Activated CD8-positive, alpha-beta T cell treated with anti-CD3 and anti-CD28 coated beads, Interleukin-2, amount 10 ng/mL, durations not matched to agents 7 days and 5 days (primary cell): ENCODE measurements at regions not wholly inside any gene's neighbourhood (a gene's known extent, or its start where the extent isn't known, plus 50 kb on each side); places are given as distances from the start of the nearest gene placed in this dataset.
A peak's percentile ranks its signal among the peaks of the same experiment; 100 is the strongest.

ENCODE experiments used
- ATAC-seq: fragments of 150-1000 bp; cut with Tn5 transposase; one replicate; pipeline ENCODE4 v1.10.0; 2021; ENCODE audit warnings: moderate library complexity
- CTCF ChIA-PET: fragments of 350-600 bp; sonication (Branson Sonifier 250); formaldehyde crosslinking; loops from one replicate; lab custom pipeline; 2021; ENCODE audit warnings: antibody characterized with exemption; lab: Charles Lee
- POLR2A ChIA-PET: fragments of 350-600 bp; sonication (Branson Sonifier 250); formaldehyde crosslinking; loops from one replicate; lab custom pipeline; 2021; ENCODE audit warnings: antibody characterized with exemption; lab: Charles Lee
- DNase-seq: peaks from one replicate; pipeline ENCODE4 v3.0.0-alpha.2; 2020
- H3K27ac Mint-ChIP-seq: one replicate; pipeline ENCODE4 v1.8.0; 2021; ENCODE audit warnings: mild to moderate bottlenecking, mixed read lengths
- H3K27me3 Mint-ChIP-seq: one replicate; pipeline ENCODE4 v1.8.0; 2021; ENCODE audit warnings: low read depth, mixed read lengths
- H3K36me3 Mint-ChIP-seq: one replicate; pipeline ENCODE4 v1.8.0; 2021; ENCODE audit warnings: low read depth, mixed read lengths
- H3K4me1 Mint-ChIP-seq: one replicate; pipeline ENCODE4 v1.8.0; 2021; ENCODE audit warnings: low read depth, mixed read lengths
- H3K4me3 Mint-ChIP-seq: one replicate; pipeline ENCODE4 v1.8.0; 2021; ENCODE audit warnings: mild to moderate bottlenecking, mixed read lengths
- H3K9me3 Mint-ChIP-seq: one replicate; pipeline ENCODE4 v1.8.0; 2022; ENCODE audit warnings: mixed read lengths; ENCODE audit not compliant: insufficient read depth

DNA sequence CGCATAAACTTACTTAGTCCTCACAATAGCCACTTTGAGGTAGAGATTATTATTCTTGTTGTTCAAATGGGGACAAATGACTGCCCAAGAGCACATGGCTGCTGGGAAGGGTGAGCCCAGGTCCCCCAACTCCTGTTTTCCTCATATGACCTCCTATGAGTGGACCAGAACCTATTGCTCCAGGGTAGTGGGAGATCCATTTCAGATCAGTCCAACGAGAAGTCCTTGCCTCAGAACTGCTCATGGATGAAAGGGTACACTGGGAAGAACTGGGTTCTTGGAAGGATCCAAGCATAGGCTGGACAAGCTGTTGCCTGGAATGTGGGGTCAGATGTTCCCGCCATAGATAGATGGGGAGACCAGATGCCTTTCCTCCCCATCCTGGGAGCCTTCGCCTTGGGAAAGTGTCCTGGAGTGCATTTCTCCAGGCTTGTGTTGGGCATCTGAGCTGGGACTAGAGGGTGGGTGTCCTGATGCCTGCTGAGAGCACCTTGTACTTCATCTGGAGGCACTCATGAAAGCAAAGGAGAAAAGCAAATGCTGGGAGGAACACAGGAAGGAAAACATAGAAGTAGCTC lies 146.3 kb upstream of the B3GAT1 start:
- H3K4me3 Mint-ChIP-seq = no peak overlapping the region
- no peaks in the 10 kb centered on the region for H3K9me3 Mint-ChIP-seq
- peak; percentile 5 for DNase-seq
- no peaks in the 10 kb centered on the region for H3K36me3 Mint-ChIP-seq
- CTCF ChIA-PET = no interaction called here
- H3K27ac Mint-ChIP-seq = no peak overlapping the region
- no peaks in the 10 kb centered on the region for H3K4me1 Mint-ChIP-seq
- peaks cover 4% of the 10 kb centered on the region for H3K27me3 Mint-ChIP-seq
- POLR2A ChIA-PET = no interaction called here
- no peak for ATAC-seq

GRCh38 chr11:134557571-134558257 lies 145.7 kb upstream of the B3GAT1 start:
- Mint-ChIP-seq H3K9me3 (no peaks in the 10 kb centered on the region), H3K27me3 (peaks cover 4% of the 10 kb centered on the region), H3K4me1 (no peaks in the 10 kb centered on the region), H3K4me3 (no peak overlapping the region), H3K36me3 (no peaks in the 10 kb centered on the region), H3K27ac (no peak overlapping the region)
- ChIA-PET CTCF (no interaction called here), POLR2A (no interaction called here)
- DNase-seq (peak; percentile 12), ATAC-seq (no peak)

DNA sequence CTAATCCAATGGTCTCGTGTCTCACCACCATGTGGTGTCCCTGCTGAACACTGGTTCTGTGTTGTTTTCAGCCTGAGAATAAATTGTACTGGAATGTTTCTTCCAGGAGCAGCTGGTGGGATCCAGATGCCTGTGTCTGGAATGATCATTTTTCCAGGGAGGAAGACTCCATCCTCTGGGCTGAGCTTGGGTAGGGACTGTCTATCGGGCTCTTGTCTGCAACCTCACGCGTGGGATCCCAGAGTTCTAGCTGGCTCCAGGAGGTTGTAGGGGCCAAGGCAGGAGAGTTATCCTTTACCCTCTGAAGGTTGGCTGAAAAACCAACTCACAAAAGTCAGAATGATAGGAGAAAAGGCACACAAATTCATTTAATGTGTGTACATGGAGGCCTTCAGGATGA lies 144.1 kb upstream of the B3GAT1 start:
- CTCF ChIA-PET = no interaction called here
- ATAC-seq = no peak
- DNase-seq = peak; percentile 4

GRCh38 chr11:134555510-134555909 lies 143.5 kb upstream of the B3GAT1 start:
- ChIA-PET POLR2A (no interaction called here), CTCF (no interaction called here)
- H3K4me1 Mint-ChIP-seq = no peaks in the 10 kb centered on the region
- H3K4me3 Mint-ChIP-seq = no peak overlapping the region
- H3K9me3 Mint-ChIP-seq = no peaks in the 10 kb centered on the region
- ATAC-seq (no peak), DNase-seq (peak; percentile 1)
- H3K27ac Mint-ChIP-seq = no peak overlapping the region
- no peaks in the 10 kb centered on the region for H3K36me3 Mint-ChIP-seq
- H3K27me3 Mint-ChIP-seq = peaks cover 10% of the 10 kb centered on the region

More for the DNA sequence above, 144.1 kb upstream of the B3GAT1 start:
- POLR2A ChIA-PET = no interaction called here
- Mint-ChIP-seq H3K27me3 (peaks cover 6% of the 10 kb centered on the region), H3K9me3 (no peaks in the 10 kb centered on the region), H3K27ac (no peak overlapping the region), H3K4me3 (no peak overlapping the region), H3K36me3 (no peaks in the 10 kb centered on the region), H3K4me1 (no peaks in the 10 kb centered on the region)

- Mint-ChIP-seq H3K27ac (no peak overlapping the region), H3K36me3 (no peaks in the 10 kb centered on the region), H3K9me3 (no peaks in the 10 kb centered on the region), H3K4me1 (no peaks in the 10 kb centered on the region), H3K4me3 (no peak overlapping the region), H3K27me3 (peaks cover 13% of the 10 kb centered on the region)
- DNase-seq (peak; percentile 8), ATAC-seq (no peak)
- CTCF ChIA-PET = no interaction called here
- POLR2A ChIA-PET = no interaction called here
Measured at GRCh38 chr11:134554861-134555260, 142.8 kb upstream of the B3GAT1 start.

DNA sequence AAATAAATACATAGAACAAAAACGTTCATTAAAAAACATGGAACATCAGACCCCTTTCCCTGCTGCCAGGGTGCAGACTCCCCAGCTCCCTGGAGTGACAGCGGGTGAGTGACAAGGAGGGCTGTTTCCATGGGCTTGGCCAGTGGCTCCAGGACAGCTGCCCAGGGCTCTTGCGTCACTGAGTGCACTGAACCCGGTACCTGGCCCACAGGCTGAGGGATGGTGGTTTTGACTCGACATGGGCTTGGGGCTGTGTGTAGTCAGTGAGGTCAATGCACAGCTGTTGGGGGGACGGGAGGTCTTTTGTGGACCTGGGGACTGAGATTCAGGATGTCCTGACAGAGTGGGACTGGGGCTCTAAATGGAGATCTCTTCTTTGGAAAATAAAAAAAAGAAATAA lies 142.1 kb upstream of the B3GAT1 start:
- ChIA-PET CTCF (no interaction called here), POLR2A (no interaction called here)
- H3K4me1 Mint-ChIP-seq = no peaks in the 10 kb centered on the region
- H3K27ac Mint-ChIP-seq = no peak overlapping the region
- peak; percentile 9 for DNase-seq
- no peaks in the 10 kb centered on the region for H3K9me3 Mint-ChIP-seq
- H3K36me3 Mint-ChIP-seq = no peaks in the 10 kb centered on the region
- peaks cover 15% of the 10 kb centered on the region for H3K27me3 Mint-ChIP-seq
- ATAC-seq = no peak
- H3K4me3 Mint-ChIP-seq = no peak overlapping the region

DNA sequence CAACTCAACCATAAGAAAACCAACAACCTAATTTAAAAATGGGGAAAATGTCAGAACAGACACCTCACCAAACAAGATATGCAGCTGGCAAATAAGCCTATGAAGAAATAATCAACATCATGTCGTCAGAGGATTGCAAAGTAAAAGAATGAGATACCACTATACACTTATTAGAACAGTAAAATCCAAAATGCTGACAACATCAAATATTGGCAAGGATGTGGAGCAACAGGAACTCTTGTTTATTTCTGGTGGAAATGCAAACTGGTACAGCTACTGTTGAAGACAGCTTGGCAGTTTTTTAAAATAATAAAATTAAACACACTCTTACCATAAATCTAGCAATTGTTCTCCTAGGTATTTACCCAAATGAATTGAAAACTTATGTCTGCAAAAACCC lies 140.7 kb upstream of the B3GAT1 start:
- no peak overlapping the region for H3K4me3 Mint-ChIP-seq
- H3K27me3 Mint-ChIP-seq = peaks cover 18% of the 10 kb centered on the region
- ATAC-seq (no peak), DNase-seq (no peak)
- no peak overlapping the region for H3K27ac Mint-ChIP-seq
- no peaks in the 10 kb centered on the region for H3K36me3 Mint-ChIP-seq
- no peaks in the 10 kb centered on the region for H3K9me3 Mint-ChIP-seq
- H3K4me1 Mint-ChIP-seq = no peaks in the 10 kb centered on the region
- CTCF ChIA-PET = no interaction called here
- POLR2A ChIA-PET = no interaction called here

- POLR2A ChIA-PET = no interaction called here
- Mint-ChIP-seq H3K36me3 (no peaks in the 10 kb centered on the region), H3K27ac (no peak overlapping the region), H3K4me3 (no peak overlapping the region), H3K4me1 (no peaks in the 10 kb centered on the region), H3K27me3 (peaks cover 15% of the 10 kb centered on the region), H3K9me3 (no peaks in the 10 kb centered on the region)
- CTCF ChIA-PET = no interaction called here
- DNase-seq = peak; percentile 14
- ATAC-seq = no peak
Measured at GRCh38 chr11:134545521-134545920, 133.5 kb upstream of the B3GAT1 start.

DNA sequence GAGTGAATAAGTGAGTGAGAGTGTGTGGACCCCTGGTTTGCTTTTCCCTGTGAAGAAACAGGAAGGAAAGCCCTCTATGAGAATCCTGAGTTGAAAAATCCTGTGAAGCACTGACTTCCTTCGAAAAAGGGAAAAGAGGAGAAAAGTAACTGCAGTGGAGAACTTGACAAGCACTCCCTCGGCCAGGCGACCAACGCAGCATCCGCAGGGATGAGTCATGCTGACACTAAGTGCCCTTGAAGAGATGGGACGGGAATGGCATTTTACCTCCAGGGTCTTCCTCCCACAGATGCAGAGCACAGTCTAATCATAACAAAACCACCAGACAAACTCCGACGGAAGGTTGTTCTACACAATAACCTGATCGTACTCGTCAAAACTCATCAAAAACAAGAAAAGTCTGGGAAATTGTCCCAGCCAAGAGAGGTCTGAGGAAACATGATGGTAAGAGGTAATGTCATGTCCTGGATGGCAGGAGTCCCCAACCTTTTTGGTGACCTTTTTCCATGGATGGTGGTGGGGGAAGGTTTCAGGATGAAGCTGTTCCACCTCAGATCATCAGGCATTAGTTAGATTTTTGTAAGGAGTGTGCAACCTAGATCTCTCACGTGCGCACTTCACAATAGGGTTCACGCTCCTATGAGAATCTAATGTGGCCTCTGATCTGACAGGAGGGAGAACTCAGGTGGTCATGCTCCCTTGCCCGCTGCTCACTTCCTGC lies 132.2 kb upstream of the B3GAT1 start:
- POLR2A ChIA-PET = no interaction called here
- Mint-ChIP-seq H3K4me1 (no peaks in the 10 kb centered on the region), H3K36me3 (no peaks in the 10 kb centered on the region), H3K27me3 (peaks cover 10% of the 10 kb centered on the region), H3K4me3 (no peak overlapping the region), H3K27ac (no peak overlapping the region), H3K9me3 (no peaks in the 10 kb centered on the region)
- ATAC-seq (no peak), DNase-seq (peak; percentile 8)
- CTCF ChIA-PET = no interaction called here

- ChIA-PET POLR2A (no interaction called here), CTCF (no interaction called here)
- H3K4me1 Mint-ChIP-seq = no peaks in the 10 kb centered on the region
- peaks cover 10% of the 10 kb centered on the region for H3K27me3 Mint-ChIP-seq
- no peaks in the 10 kb centered on the region for H3K9me3 Mint-ChIP-seq
- no peaks in the 10 kb centered on the region for H3K36me3 Mint-ChIP-seq
- no peak overlapping the region for H3K4me3 Mint-ChIP-seq
- DNase-seq (peak; percentile 9), ATAC-seq (no peak)
- no peak overlapping the region for H3K27ac Mint-ChIP-seq
Measured at GRCh38 chr11:134543645-134544044, 131.6 kb upstream of the B3GAT1 start.

DNA sequence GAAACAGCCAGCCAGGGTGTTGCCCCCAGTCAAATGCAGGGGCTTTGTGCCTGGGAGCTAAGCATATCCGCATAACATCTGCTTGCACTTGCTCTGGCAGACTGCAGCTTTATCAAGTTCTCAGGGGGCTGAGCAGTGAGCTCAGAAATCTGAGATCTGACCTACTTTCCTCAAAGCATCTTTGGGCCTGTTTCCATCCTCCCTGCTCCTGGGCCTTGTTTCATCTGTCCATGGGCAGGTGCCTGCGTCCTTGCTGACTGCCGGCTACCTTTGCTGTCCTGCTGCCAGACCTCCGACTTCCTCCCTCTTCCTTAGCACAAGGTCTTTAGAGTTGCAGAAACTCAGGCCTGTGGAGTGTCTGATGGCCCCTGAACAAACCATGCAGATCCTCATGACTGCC lies 131.2 kb upstream of the B3GAT1 start:
- no peaks in the 10 kb centered on the region for H3K4me1 Mint-ChIP-seq
- H3K9me3 Mint-ChIP-seq = no peaks in the 10 kb centered on the region
- peak; percentile 5 for DNase-seq
- no peak overlapping the region for H3K4me3 Mint-ChIP-seq
- CTCF ChIA-PET = no interaction called here
- peaks cover 13% of the 10 kb centered on the region for H3K27me3 Mint-ChIP-seq
- H3K36me3 Mint-ChIP-seq = no peaks in the 10 kb centered on the region
- no peak for ATAC-seq
- no peak overlapping the region for H3K27ac Mint-ChIP-seq
- POLR2A ChIA-PET = no interaction called here

DNA sequence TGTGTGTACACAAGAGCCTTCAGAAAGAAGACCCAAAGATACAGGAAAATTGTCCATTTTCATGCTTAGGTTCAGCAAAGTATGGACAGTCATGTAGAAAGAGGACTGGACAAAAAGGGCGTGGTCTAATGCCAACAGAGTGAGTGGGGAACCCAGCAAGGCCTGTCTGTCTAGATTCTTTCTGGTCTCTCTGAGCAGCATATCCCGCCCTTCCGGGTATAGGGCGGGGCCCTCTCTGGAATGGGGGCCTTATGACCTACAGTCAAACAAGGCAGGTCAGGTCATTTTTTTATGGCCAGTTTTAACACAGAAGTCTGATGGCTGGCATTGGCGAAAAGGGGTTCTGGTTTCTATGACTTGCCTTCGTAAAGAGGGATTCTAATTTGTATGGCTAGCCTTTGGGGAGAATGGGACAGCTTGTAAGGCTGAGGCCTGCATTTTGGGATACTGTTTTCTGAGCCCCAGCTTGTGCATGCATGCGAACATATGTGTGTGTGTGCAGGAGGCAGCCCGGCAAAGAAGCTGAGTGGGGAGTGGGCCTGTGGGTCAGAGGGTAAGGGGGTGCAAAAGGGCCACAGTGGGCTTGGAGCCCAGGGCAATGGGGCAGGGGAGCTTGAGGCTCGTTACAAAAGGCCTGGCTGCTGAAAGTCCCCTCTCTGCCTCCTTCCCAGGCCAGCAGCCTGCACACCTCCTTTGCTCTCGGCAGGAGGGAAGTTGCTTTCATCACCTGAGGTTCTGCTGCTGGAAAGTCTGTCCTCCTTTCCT lies 130.5 kb upstream of the B3GAT1 start:
- Mint-ChIP-seq H3K36me3 (no peaks in the 10 kb centered on the region), H3K4me1 (peaks cover under 1% of the 10 kb centered on the region), H3K4me3 (no peak overlapping the region), H3K27ac (no peak overlapping the region), H3K27me3 (peaks cover 14% of the 10 kb centered on the region), H3K9me3 (no peaks in the 10 kb centered on the region)
- ATAC-seq (no peak), DNase-seq (no peak)
- ChIA-PET CTCF (no interaction called here), POLR2A (no interaction called here)
